ENCODE measurements at regions not wholly inside any gene's neighbourhood (a gene's known extent, or its start where the extent isn't known, plus 50 kb on each side); places are given as distances from the start of the nearest gene placed in this dataset.

GRCh38 chr3:181844211-181844610, 132.5 kb downstream of the SOX2 start:
- H3K4me1 ChIP-seq = no peaks in the 10 kb centered on the region
- TF ChIP-seq POLR2A (IDR thresholded peaks at IDR 0.05) (no peak), CTCF (IDR thresholded peaks at IDR 0.05) (no peak)
- H3K27ac ChIP-seq = no peak overlapping the region
- no peaks in the 10 kb centered on the region for H3K27me3 ChIP-seq
- H3K36me3 ChIP-seq = no peaks in the 10 kb centered on the region
- no peaks in the 10 kb centered on the region for H3K9me3 ChIP-seq
- intact Hi-C loops (cut with DNase I; ENCODE audit: low total_unique reads) = no loop called here
- no peak for DNase-seq
- H3K4me3 ChIP-seq = no peak overlapping the region

- Histone ChIP-seq H3K36me3 (no peaks in the 10 kb centered on the region), H3K9me3 (no peaks in the 10 kb centered on the region), H3K4me1 (no peaks in the 10 kb centered on the region), H3K4me3 (no peak overlapping the region), H3K27ac (no peak overlapping the region), H3K27me3 (no peaks in the 10 kb centered on the region)
- DNase-seq = no peak
- no peak for TF ChIP-seq CTCF (IDR thresholded peaks at IDR 0.05)
- TF ChIP-seq POLR2A (IDR thresholded peaks at IDR 0.05) = no peak
- intact Hi-C loops (cut with DNase I; ENCODE audit: low total_unique reads) = no loop called here
Observed at GRCh38 chr3:181847276-181847675, 135.6 kb downstream of the SOX2 start.

GRCh38 chr3:181851063-181851462, 139.3 kb downstream of the SOX2 start:
- Histone ChIP-seq H3K4me3 (no peak overlapping the region), H3K9me3 (no peaks in the 10 kb centered on the region), H3K4me1 (no peaks in the 10 kb centered on the region), H3K27me3 (no peaks in the 10 kb centered on the region), H3K36me3 (no peaks in the 10 kb centered on the region), H3K27ac (no peak overlapping the region)
- intact Hi-C loops (cut with DNase I; ENCODE audit: low total_unique reads) = no loop called here
- no peak for TF ChIP-seq POLR2A (IDR thresholded peaks at IDR 0.05)
- DNase-seq = no peak

- no peak overlapping the region for H3K4me3 ChIP-seq
- intact Hi-C loops (cut with DNase I; ENCODE audit: low total_unique reads) = no loop called here
- no peak overlapping the region for H3K27ac ChIP-seq
- no peaks in the 10 kb centered on the region for H3K36me3 ChIP-seq
- H3K4me1 ChIP-seq = no peaks in the 10 kb centered on the region
- no peak for DNase-seq
- TF ChIP-seq POLR2A (IDR thresholded peaks at IDR 0.05) (no peak), CTCF (IDR thresholded peaks at IDR 0.05) (no peak)
- no peaks in the 10 kb centered on the region for H3K27me3 ChIP-seq
- H3K9me3 ChIP-seq = no peaks in the 10 kb centered on the region
Observed at GRCh38 chr3:181855825-181856224, 144.1 kb downstream of the SOX2 start.

- no peaks in the 10 kb centered on the region for H3K9me3 ChIP-seq
- H3K36me3 ChIP-seq = no peaks in the 10 kb centered on the region
- H3K4me3 ChIP-seq = no peak overlapping the region
- intact Hi-C loops (cut with DNase I; ENCODE audit: low total_unique reads) = no loop called here
- H3K4me1 ChIP-seq = no peaks in the 10 kb centered on the region
- no peaks in the 10 kb centered on the region for H3K27me3 ChIP-seq
- no peak for DNase-seq
- H3K27ac ChIP-seq = no peak overlapping the region
- TF ChIP-seq POLR2A (IDR thresholded peaks at IDR 0.05) (no peak), CTCF (IDR thresholded peaks at IDR 0.05) (no peak)
Observed at GRCh38 chr3:181859518-181859917, 147.8 kb downstream of the SOX2 start.

GRCh38 chr3:181860235-181860634, 148.5 kb downstream of the SOX2 start:
- H3K27me3 ChIP-seq = no peaks in the 10 kb centered on the region
- no peak overlapping the region for H3K27ac ChIP-seq
- TF ChIP-seq CTCF (IDR thresholded peaks at IDR 0.05) (no peak), POLR2A (IDR thresholded peaks at IDR 0.05) (no peak)
- no peaks in the 10 kb centered on the region for H3K9me3 ChIP-seq
- H3K4me3 ChIP-seq = no peak overlapping the region
- intact Hi-C loops (cut with DNase I; ENCODE audit: low total_unique reads) = no loop called here
- DNase-seq = no peak
- no peaks in the 10 kb centered on the region for H3K36me3 ChIP-seq
- no peaks in the 10 kb centered on the region for H3K4me1 ChIP-seq

All from uterus (tissue), 3 donors.